GM19035 (cell line): ENCODE measurements at regions not wholly inside any gene's neighbourhood (a gene's known extent, or its start where the extent isn't known, plus 50 kb on each side); places are given as distances from the start of the nearest gene placed in this dataset.

Experiments
- ATAC-seq: cut with Tn5 transposase; IDR thresholded peaks from one replicate; pipeline ENCODE4 v1.9.1; 2021; ENCODE audit not compliant: unreplicated experiment

DNA sequence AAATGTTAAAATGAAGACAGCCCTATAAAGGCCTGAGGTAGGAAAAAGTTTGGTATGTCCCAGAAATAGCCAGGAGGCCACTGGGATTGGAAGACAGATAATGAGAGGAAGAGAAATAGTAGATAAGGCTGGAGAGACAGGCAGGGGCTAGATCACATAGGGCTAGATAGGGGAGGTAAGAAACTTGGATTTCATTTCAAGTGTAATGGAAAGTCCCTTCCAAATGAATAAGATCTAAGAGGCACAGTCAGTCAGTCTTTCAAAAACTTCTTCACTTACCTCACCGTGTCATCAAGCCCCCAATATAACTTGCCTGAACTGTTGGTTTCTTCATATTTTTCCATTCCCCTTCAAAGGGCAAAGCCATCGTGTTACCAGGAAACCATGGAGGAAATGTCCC is 121.8 kb downstream of the SPCS3 start:
- no peak for ATAC-seq

DNA sequence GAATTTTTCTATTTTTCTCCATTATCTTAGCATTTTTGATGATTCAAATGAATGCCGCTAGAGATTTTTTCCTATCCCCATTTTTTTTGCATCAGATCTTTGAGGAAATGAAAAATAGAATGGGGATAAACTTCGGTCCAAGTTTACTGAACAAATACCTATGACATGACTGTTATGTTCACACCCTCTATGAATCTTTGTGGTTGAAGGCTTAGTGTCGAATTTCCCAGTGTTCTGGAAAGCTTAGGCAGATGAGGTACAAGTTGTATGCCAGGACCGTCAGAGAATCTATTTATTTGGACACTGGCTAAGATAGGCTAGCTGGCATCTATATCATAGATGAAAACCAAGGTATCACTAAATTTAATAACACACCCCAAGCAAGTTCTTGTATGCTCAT is 123.4 kb downstream of the SPCS3 start:
- no peak for ATAC-seq

DNA sequence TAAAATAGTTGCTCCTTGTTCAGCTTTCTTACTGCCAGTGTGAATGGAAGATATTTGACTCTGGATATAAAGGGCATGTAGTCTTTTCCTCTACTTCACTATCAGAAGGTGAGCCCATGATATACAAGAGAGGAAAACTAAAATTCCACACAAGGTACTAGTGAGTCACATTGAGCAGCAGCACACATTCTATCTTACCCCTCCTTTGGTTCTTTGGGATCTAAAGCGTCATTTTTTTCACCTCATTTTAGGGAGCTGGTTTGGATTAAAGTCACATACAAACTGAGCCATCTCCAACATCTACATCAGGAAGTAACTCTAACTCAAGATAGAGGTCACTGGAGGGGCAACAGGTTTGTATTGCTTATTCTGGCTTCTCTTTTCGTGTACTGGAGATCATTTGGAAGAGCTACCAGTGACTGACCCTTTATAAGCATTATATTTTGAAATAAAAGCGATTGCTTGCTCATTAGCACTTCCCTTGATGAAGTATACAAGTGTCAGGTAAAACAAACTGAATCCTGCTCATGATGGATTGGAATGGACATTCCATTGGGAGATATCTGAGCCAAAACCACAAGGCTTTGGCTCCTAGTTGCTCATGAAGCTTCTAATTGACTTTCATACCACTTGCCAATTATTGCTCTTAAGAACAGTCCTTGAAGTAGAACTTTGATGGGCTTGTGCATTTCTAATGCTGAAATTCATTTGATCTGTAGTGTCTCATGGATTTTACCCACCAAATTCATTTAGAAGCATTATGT is 124.1 kb downstream of the SPCS3 start:
- ATAC-seq, result no peak

DNA sequence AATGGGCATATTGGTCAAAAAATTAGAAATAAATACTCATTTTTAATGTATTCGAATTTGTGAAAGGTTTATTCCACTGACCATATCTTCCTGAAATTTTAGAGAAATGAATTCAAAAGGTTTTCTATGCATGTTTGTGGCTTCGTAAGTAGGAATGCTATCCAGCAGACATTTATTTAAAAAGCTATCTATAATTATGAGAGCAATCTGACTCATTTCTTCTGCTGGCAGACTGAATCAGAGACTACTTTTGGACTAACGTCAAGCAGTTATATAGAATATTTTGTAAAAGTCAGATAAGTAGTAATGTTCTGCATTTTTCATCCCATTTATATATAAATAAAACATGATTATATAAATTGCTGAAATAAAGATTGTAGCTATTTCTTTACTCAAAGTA is 125.0 kb downstream of the SPCS3 start:
- ATAC-seq, result no peak

DNA sequence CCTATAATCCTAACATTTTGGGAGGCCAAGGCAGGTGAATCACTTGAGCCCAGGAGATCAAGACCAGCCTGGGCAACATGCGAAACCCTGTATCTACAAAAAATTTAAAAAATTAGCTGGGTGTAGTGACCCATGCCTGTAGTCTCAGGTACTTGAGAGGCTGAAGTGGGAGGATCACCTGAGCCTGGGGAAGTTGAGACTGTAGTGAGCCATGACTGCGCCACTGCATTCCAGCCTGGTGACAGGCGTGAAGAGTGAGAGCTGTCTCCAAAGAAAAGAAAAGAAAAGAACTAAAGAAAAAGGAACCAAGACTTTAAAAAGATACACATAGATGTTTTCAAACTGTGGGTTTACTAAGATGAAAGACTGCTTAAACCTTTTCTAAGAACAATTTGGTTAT is 129.0 kb downstream of the SPCS3 start:
- ATAC-seq, result no peak

DNA sequence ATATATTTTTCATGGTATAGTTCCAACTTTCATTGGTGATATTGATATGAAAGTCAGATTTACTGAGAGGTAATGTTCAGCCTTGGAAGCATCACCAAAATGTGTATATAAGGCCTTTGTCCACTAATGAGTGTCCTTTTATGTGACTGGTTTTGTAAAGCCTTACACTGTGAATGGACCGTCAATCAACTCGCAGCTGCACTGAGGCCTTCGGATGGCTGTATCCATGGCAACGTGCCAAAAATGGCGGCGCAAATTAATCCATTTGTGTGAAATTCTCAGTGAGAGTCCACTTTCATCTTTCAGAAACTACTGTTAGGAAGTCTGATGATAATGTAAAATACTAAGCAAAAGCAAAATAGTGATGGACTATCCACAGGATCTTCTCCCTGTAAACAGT is 131.7 kb downstream of the SPCS3 start:
- ATAC-seq, result no peak

DNA sequence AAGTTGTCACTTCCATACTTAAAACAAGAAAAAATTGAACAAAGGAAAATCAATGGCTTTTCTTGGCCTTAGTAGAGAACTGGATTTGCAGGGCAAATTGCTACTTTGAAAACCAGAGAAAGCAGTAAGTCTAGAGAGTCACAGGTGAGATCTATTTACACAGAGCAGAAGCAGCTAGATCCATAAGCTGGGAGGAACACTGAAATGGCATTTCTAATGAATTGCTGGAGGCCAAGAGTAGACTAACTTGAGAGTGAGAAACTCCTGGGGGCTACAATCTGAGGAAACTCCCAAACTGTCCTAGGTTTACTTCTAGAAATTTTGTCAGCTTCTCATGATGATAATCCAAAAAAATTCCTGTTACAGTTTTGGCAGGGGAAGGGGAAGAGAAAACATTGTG is 133.3 kb downstream of the SPCS3 start:
- ATAC-seq, result no peak

DNA sequence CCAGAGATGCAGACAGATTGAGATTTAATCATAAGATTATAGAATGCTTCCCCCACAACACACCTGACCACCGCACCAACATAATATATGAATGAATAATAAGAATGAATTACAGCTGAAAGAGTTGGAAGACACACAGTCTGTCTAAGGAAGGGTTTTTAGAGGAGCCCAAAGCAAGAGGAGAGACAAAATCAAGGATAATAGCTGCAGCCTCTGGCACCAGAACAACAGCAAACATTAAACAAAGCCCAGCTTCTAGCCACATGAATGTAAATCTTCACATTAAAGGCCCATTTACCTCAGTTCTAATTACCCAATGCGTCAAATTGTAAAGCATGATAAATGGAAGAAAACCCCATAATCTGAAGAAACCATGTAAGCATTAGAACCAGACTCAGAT is 133.9 kb downstream of the SPCS3 start:
- ATAC-seq, result no peak

DNA sequence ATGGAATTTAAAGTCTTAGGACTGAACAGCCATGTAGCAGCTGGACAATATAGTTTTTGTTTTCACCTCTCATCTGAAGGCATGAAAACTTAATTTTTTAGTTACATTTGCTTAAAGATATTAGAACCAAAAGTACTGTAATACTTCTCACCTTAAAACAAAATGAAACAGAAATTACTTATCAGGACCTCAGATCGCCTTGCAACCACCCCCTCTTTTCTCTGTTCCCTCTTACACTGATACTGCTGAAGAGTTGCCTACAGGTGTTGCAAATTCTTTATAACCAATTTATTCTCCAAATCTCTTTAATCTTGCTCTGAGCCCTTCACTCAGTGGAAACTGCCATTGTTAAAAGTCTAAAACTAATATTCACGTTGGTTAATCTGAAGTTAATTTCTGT is 145.0 kb downstream of the SPCS3 start:
- peak; percentile 100 for ATAC-seq

DNA sequence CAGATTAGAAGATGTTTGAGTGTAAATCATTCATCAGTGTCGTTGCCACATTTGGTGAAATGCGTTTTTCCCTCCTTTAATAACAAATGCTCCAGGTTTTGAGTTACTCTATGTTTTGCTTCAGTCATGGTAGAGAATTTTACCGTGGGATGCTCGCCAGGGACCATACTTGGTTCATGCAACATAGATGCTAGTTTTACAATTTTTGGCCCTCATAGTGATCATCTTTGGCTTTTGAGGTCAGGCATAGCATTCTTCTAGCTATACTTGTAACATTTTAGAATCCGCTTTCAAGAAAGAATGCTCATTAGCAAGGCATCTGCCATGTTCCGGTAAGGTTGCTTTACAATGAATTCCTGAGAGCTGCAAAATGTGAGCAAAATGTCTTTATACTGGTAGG is 147.2 kb downstream of the SPCS3 start:
- ATAC-seq, result no peak

DNA sequence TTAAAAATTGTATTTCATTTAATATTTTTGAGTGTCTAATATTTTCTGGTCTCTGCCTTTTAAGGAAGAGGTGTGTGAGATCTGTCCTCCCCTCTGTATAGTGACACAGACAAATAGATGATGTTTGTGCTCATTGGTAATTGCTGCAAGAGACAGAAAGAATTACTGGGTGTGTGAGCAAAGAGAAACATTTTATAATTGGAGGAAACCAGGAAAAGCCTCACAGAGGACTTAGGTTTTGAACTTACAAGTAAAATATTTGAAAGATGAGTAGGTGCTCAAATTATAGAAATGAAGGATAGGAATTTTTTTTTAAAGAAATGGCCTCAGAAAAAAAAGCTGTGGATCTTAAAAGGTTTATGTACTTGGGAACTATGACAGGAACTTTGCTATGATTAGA is 149.8 kb downstream of the SPCS3 start:
- no peak for ATAC-seq

DNA sequence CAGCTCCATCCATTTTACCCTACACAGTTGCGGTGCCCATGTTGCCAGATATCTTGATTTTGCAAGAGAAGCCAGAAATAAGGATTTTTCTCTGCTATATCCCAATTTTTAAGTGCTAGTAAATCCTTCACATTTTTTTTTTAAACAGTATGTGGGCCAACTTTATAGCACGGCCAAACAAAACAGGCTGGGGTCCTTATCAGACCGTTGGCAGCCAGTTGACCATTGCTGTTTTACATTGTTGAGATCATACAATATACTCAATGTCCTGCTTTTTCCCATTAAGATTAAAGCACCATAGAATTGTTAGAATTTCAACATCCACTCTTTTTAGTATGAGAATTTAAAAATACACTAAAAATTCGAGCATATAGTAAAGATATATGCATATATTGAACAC is 150.9 kb downstream of the SPCS3 start:
- ATAC-seq, result no peak

DNA sequence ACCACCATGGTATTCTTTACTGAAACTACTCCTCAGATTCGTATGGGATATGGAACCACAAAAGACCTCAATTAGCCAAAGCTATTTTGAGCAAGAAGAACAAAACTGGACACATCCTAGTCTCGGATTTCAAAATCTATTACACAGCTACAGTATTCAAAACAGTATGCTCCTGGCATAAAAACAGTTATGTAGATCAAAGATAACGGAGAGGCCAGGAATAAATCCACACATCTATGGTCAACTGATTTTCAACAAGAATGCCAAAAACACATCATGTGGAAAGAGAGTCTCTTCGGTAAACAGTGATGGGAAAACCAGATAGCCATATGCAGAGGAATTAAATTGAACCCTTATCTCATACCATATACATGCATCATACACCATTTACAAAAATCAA is 155.3 kb downstream of the SPCS3 start:
- no peak for ATAC-seq

DNA sequence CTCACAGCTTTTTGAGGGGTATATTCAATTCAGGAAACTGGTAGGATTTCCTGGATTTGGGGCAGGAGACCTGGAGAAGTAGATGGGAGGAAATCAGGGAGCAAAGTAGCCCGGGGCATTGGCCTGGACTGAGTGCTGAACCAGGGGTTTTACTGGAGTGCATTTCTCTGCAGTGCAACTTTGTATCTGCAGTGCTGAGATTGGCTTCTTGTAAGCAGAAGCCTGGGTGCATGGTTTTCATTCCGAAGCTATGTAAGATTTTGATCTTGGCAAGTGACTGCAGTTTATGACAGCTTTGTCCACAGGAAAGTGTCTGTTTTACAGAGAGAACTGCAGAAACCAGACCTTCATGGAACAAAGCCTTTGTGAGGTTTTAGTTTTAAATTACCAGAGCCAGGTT is 158.3 kb downstream of the SPCS3 start:
- ATAC-seq, result no peak

DNA sequence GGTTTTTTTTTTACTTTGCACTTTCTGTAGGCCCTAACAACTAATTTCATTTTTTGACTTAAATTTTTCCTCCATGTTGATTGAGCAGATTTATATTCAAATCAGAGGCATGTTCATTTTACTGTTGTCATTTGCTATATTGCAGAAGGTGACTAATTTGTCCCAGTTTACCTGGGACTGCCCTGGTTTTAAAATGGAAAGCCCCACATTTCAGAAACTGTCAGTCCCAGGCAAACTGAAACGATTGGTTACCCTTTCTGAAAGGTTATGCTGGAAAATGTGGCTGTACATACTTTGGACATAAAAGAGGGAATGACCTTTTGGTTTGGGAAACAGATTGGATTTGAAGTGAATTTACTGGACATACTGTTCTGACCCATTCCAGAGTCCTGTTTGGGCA is 160.0 kb downstream of the SPCS3 start:
- no peak for ATAC-seq

DNA sequence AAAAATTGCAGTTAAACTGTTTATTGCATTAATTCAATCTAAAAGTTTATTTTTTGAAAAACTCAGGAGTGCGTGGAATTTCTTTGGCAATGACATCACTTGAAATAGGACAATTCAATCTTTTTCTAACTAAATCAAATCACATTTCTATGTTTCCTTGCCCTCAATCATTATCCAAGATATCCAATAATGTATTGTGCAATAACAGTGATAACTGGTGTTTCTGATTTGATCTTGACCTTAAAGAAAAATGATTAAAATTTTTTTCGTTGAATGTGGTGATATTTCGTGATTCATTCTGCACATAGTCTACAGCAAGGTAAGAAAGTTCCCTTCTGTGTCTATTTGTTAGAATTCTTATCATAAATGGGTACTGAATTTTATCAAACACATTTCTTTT is 163.2 kb downstream of the SPCS3 start:
- ATAC-seq, result no peak

DNA sequence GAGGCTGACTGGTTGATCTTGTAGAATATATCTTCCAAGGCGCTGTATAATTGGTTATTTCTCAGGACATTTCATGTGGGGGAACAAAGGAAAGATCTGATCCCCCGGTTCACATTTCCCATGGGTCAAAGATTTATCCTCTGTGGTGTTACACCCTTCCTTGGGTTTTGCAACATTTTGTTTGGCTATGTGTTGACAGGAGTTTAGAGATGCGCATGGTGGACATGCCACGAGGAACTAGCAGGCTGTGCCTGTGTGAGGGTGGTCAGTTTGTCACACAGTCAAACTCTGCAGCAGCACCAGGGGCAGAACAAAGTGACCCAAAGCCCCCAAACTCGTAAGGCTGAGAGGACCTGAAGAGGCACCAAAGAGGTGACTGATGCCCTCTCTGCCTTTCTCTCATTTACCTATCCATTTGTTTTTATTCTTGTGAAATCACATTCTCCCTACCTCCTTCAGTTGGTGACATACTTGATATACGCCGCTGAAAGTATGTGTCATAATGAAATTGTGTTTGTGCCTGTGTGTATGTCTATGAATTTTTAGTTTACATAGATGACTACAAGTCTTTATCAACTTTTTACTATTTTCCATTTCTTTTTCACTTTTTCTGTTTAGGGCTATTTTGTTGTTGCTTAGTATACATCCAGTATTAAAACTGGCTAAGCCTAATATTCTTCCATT is 164.7 kb downstream of the SPCS3 start:
- ATAC-seq, result no peak

DNA sequence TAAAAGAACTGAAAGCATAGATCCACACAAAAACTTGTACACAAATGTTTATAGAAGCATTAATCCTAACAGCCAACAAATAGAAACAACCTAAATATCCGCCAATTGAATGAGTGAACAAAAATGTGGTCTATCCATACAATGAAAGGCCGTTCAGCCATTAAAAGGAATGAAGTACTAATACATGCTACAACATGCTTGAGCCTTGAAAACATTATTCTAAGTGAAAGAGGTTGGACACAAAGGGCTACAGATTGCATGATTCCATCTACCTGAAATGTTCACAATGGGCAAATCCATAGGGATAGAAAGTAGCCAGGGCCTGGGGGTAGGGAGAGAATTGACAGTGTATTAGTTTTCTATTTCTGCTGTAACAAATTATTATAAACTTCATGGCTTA is 169.2 kb downstream of the SPCS3 start:
- no peak for ATAC-seq

DNA sequence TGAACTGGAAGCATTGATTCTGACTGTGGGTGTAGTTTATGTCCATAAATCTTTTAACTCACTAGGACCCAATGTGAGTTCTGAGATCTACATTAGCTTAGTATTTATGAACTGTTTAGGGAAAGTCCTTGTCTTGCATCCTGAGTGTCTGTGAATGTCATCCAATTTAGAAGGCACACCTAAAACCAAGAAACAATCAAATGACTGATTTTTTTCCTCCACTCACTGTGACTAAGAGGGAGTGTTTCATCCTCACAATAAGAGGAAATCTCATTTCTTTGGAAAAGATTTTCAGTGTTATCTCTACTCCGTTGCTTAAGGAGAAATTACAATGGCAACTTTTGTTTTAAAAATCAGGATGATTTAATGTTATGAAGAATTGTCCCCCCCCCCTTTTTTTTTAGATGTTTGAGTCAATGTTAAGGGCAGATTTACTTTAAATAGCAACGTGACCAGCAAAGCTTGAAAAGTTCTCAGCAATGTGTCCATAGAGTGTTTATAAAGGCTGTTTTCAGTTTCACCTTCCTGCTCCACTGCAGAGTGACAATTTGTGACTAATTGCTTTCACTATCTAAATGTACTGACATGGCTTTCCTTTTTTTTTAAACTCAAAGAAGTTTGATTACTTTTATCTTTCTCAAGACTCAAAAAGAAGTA is 173.0 kb downstream of the SPCS3 start:
- peak; percentile 100 for ATAC-seq

DNA sequence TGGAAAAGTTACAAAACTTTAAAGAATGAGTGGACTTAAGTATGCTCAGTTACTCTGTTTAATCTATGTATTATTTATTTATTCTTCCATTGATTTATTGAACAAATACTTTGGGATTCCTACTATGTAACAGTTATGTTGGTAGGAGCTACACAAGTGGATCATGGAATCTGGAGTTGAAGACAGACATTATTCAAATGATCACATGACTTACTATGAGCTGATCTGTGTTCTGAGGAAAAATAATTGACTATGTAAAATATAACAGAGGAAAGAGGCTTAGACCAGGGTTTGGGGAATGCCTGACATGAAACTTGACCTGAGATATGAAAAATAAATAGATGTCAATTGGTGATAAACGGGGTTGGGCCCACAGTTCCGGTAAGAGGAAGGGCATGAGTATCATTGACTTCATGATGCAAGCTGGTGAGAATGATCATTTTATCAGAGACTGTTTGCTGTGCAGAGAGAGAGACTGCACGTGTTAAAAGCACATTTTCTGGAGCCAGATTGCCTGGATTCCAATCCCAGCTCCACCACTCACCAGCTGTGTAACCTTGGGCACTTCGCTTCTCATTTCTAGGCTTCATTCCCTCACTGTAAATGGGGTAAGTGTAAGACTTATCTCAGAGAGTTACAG is 179.0 kb downstream of the SPCS3 start:
- no peak for ATAC-seq

DNA sequence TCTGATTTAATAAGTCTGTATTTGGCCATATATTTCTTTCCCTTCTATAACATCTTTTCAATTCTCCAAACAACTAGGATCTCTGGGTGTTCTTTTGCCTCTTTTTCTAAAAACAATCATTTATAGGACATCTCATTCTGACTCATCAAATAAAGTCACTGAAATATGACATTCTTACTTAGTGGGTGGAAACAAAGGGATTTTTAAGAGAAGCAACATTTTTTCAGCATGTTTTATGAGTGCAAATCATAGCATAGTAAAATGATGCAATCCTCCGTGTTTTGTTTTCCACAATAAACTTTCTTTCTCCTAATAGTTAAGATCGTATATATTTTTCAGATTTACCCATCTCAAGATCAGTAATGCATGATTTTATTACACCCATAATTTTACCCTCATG is 179.8 kb downstream of the SPCS3 start:
- no peak for ATAC-seq

DNA sequence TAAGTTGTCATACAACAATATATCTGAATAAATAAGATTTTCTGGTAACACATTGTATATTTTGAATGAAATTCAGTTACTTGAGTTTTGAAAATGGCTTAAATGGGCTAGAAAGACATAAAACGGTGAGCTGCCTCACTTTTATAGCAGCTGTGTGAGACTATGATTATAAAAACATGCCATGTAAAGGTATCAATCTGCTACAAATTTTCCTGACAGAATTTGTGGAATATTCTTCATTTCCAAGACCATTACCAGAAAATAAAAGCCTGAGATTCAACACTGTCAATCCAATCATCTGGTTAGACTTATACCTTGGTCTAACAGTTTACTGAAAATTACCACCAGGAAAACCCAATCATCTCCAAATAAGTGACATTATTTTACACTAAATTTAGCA is 181.1 kb downstream of the SPCS3 start:
- ATAC-seq, result no peak
